Trophoblast cell (in vitro differentiated cells and primary cell): ENCODE measurements at regions not wholly inside any gene's neighbourhood (a gene's known extent, or its start where the extent isn't known, plus 50 kb on each side); places are given as distances from the start of the nearest gene placed in this dataset.

Experiments
- DNase-seq, 2 donors: peaks; one replicate each; pipeline ENCODE4 v3.0.0-alpha.2; 2016
- H2AFZ ChIP-seq: 2 replicates; pipeline ENCODE4 v1.6.1; 2013; ENCODE audit warnings: low read length, moderate library complexity, mild to moderate bottlenecking; ENCODE audit not compliant: insufficient read depth, poor library complexity
- H2AK5ac ChIP-seq: 2 replicates; pipeline ENCODE4 v1.6.1; 2013; ENCODE audit warnings: mild to moderate bottlenecking, low read length
- H2BK120ac ChIP-seq: 2 replicates; pipeline ENCODE4 v1.6.1; 2013; ENCODE audit warnings: low read length, mild to moderate bottlenecking, moderate library complexity; ENCODE audit not compliant: insufficient read depth, poor library complexity
- H2BK12ac ChIP-seq: 2 replicates; pipeline ENCODE4 v1.6.1; 2013; ENCODE audit warnings: mild to moderate bottlenecking, low read length, moderate library complexity
- H2BK5ac ChIP-seq: 2 replicates; pipeline ENCODE4 v1.6.1; 2013; ENCODE audit warnings: low read length, low read depth, moderate library complexity, mild to moderate bottlenecking; ENCODE audit not compliant: poor library complexity
- H3K14ac ChIP-seq: 2 replicates; pipeline ENCODE4 v1.6.1; 2013; ENCODE audit warnings: mild to moderate bottlenecking, low read length
- H3K18ac ChIP-seq: 2 replicates; pipeline ENCODE4 v1.6.1; 2013; ENCODE audit warnings: mild to moderate bottlenecking, low read length
- H3K23ac ChIP-seq: 2 replicates; pipeline ENCODE4 v1.6.1; 2013; ENCODE audit warnings: low read length
- H3K27ac ChIP-seq: 2 replicates; pipeline ENCODE4 v1.5.1; 2013; ENCODE audit warnings: low read depth, mild to moderate bottlenecking, inconsistent platforms, low read length, moderate library complexity
- H3K27me3 ChIP-seq: 2 replicates; pipeline ENCODE4 v1.6.1; 2013; ENCODE audit warnings: inconsistent platforms, mild to moderate bottlenecking, low read length, moderate library complexity; ENCODE audit not compliant: insufficient read depth
- H3K36me3 ChIP-seq, 2 experiments: 1 replicate in 1 of 2; 2 replicates in 1 of 2; pipeline ENCODE4 v1.6.1; 2013; ENCODE audit warnings: low read length in 2 of 2, mild to moderate bottlenecking in 2 of 2, moderate library complexity in 1 of 2; ENCODE audit not compliant: insufficient read depth in 2 of 2, control insufficient read depth in 1 of 2
- H3K4ac ChIP-seq: 2 replicates; pipeline ENCODE4 v1.6.1; 2013; ENCODE audit warnings: low read depth, mild to moderate bottlenecking, low read length, moderate library complexity
- H3K4me1 ChIP-seq, 2 experiments: 1 replicate in 1 of 2; 2 replicates in 1 of 2; pipeline ENCODE4 v1.6.1; 2013; ENCODE audit warnings: low read length in 2 of 2, mild to moderate bottlenecking in 2 of 2, moderate library complexity in 1 of 2; ENCODE audit not compliant: insufficient read depth in 2 of 2, control insufficient read depth in 1 of 2
- H3K4me2 ChIP-seq: 2 replicates; pipeline ENCODE4 v1.6.1; 2013; ENCODE audit warnings: inconsistent platforms, mild to moderate bottlenecking, low read length, moderate library complexity
- H3K4me3 ChIP-seq: 2 replicates; pipeline ENCODE4 v1.5.1; 2013; ENCODE audit warnings: mild to moderate bottlenecking, low read depth, low read length, inconsistent platforms
- H3K79me1 ChIP-seq: one replicate; pipeline ENCODE4 v1.6.1; 2013; ENCODE audit warnings: low read length
- H3K79me2 ChIP-seq: 2 replicates; pipeline ENCODE4 v1.6.1; 2013; ENCODE audit warnings: low read length, mild to moderate bottlenecking; ENCODE audit not compliant: control insufficient read depth, insufficient read depth, poor library complexity
- H3K9ac ChIP-seq: 2 replicates; pipeline ENCODE4 v1.6.1; 2013; ENCODE audit warnings: mild to moderate bottlenecking, low read length
- H3K9me3 ChIP-seq: 2 replicates; pipeline ENCODE4 v1.6.1; 2013; ENCODE audit warnings: low read depth, mild to moderate bottlenecking, control low read depth, inconsistent platforms, low read length; ENCODE audit not compliant: insufficient read depth
- H4K12ac ChIP-seq: 2 replicates; pipeline ENCODE4 v1.6.1; 2013; ENCODE audit warnings: low read depth, mild to moderate bottlenecking, low read length, moderate library complexity
- H4K8ac ChIP-seq: 2 replicates; pipeline ENCODE4 v1.6.1; 2013; ENCODE audit warnings: low read depth, mild to moderate bottlenecking, low read length, moderate library complexity
- H4K91ac ChIP-seq: one replicate; pipeline ENCODE4 v1.6.1; 2013; ENCODE audit warnings: low read depth, mild to moderate bottlenecking, low read length, moderate library complexity
- WGBS: extraction: QIAGEN DNeasy Blood & Tissue Kit; methylation state at CpG from one replicate; pipeline ENCODE4 v1.1.7; 2013; ENCODE audit warnings: missing lambda C conversion rate; ENCODE audit not compliant: insufficient read length, insufficient coverage; ENCODE audit errors: extremely low coverage; 5-methylcytosine and 5-hydroxymethylcytosine counted together

DNA sequence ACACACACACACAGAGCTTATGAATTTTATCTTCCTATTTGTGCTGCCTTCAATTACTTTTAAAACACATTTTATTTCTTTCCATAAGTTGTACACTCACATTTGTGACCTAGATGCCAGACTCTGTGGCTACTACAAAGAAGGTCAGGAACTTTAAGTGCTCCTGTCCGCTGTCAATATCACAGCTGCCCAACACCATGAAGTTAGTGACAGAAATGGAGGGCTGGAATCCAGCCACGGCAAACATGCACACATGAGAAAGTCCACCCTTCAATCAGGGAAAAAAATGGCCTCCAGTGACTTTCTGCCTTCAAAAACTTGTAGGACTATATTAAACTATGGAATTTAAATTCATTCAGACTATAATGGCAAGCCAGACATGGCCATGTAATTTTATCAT lies 334.4 kb upstream of the FSTL5 start:
- H3K36me3 ChIP-seq: no peaks in the 10 kb centered on the region
- no peak for DNase-seq
- no peak overlapping the region for H2BK120ac ChIP-seq
- H4K8ac ChIP-seq: no peak overlapping the region
- H3K27ac ChIP-seq: no peak overlapping the region
- H3K9me3 ChIP-seq: no peaks in the 10 kb centered on the region
- no peak overlapping the region for H3K14ac ChIP-seq
- H2BK5ac ChIP-seq: no peak overlapping the region
- no peak overlapping the region for H3K18ac ChIP-seq
- H4K12ac ChIP-seq: no peak overlapping the region
- no peak overlapping the region for H3K9ac ChIP-seq
- no peak overlapping the region for H3K4me2 ChIP-seq
- H2BK12ac ChIP-seq: no peak overlapping the region
- WGBS: no CpG with 5 or more reads among the region's 2 CpGs
- H3K4me3 ChIP-seq: no peak overlapping the region
- no peak overlapping the region for H2AFZ ChIP-seq
- H3K79me1 ChIP-seq: no peaks in the 10 kb centered on the region
- H3K27me3 ChIP-seq: no peaks in the 10 kb centered on the region
- no peak overlapping the region for H3K23ac ChIP-seq
- no peak overlapping the region for H3K4ac ChIP-seq
- H3K79me2 ChIP-seq: no peaks in the 10 kb centered on the region
- no peaks in the 10 kb centered on the region for H3K4me1 ChIP-seq
- H4K91ac ChIP-seq: no peak overlapping the region
- H2AK5ac ChIP-seq: no peak overlapping the region

DNA sequence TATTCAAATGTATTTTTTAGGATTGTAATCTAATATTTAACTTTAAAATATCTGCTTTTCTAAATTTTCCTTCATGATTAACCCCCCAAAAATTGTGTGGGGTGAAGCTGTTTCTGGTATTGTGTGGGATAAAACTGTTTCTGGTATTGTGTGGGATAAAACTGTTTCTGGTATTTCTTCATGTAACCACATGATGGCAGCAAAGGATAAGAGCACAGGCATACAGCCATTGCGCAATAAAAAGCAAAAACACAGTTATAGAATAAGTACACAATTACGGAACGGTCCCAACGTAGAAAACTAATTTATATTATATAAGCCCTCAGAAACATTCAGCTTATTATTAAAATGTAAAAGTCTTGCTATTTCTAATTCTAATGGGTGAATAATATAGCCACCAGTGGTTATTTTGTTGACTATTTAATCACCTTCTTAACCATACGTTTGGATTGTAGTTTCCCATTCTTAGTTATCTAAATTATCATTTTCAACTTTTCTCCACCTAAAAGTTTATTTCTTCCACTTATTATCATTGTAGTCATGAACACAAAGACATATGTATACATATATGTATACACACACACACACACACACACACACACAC lies 333.9 kb upstream of the FSTL5 start:
- H3K23ac ChIP-seq: no peak overlapping the region
- H3K4ac ChIP-seq: no peak overlapping the region
- H3K14ac ChIP-seq: no peak overlapping the region
- no peak overlapping the region for H3K4me2 ChIP-seq
- no CpG with 5 or more reads among the region's 5 CpGs for WGBS
- H2BK12ac ChIP-seq: no peak overlapping the region
- H2AFZ ChIP-seq: no peak overlapping the region
- H3K4me1 ChIP-seq: no peaks in the 10 kb centered on the region
- no peak overlapping the region for H4K91ac ChIP-seq
- no peak overlapping the region for H3K27ac ChIP-seq
- no peaks in the 10 kb centered on the region for H3K9me3 ChIP-seq
- no peak overlapping the region for H2AK5ac ChIP-seq
- H3K79me2 ChIP-seq: no peaks in the 10 kb centered on the region
- no peaks in the 10 kb centered on the region for H3K79me1 ChIP-seq
- H3K9ac ChIP-seq: no peak overlapping the region
- no peaks in the 10 kb centered on the region for H3K36me3 ChIP-seq
- H2BK120ac ChIP-seq: no peak overlapping the region
- no peak overlapping the region for H4K12ac ChIP-seq
- H3K27me3 ChIP-seq: no peaks in the 10 kb centered on the region
- no peak overlapping the region for H4K8ac ChIP-seq
- H3K18ac ChIP-seq: no peak overlapping the region
- no peak overlapping the region for H2BK5ac ChIP-seq
- DNase-seq: peak in 1 of 2 donors; percentile 75
- H3K4me3 ChIP-seq: no peak overlapping the region

DNA sequence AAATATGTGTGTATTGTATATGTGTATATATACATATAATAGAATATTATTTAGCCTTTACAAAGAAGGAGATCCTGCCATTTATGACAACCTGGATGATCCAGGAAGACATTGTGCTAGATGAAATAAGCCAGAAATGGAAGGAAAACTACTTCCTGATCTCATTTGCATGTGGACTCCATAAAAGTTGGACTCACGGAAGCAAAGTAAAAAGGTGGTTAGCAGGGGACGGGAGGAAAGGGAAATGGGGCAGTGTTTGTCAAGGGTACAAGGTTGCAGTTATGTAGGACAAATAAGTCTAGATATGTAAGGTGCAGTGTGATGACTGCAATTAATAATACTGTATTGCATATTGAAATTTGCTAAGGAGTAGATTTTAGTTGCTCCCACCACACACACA lies 331.1 kb upstream of the FSTL5 start:
- H3K27me3 ChIP-seq: no peaks in the 10 kb centered on the region
- no peak overlapping the region for H4K12ac ChIP-seq
- H4K8ac ChIP-seq: no peak overlapping the region
- H3K4me3 ChIP-seq: no peak overlapping the region
- H3K79me2 ChIP-seq: no peaks in the 10 kb centered on the region
- H3K9me3 ChIP-seq: no peaks in the 10 kb centered on the region
- H3K36me3 ChIP-seq: no peaks in the 10 kb centered on the region
- no peak overlapping the region for H3K27ac ChIP-seq
- no peak overlapping the region for H4K91ac ChIP-seq
- H3K4me2 ChIP-seq: no peak overlapping the region
- H2AFZ ChIP-seq: no peak overlapping the region
- no peak overlapping the region for H3K4ac ChIP-seq
- no peaks in the 10 kb centered on the region for H3K4me1 ChIP-seq
- H2BK120ac ChIP-seq: no peak overlapping the region
- H3K23ac ChIP-seq: no peak overlapping the region
- no CpG with 5 or more reads among the region's 2 CpGs for WGBS
- DNase-seq: no peak
- no peak overlapping the region for H2BK12ac ChIP-seq
- no peak overlapping the region for H2AK5ac ChIP-seq
- H3K9ac ChIP-seq: no peak overlapping the region
- no peak overlapping the region for H2BK5ac ChIP-seq
- no peaks in the 10 kb centered on the region for H3K79me1 ChIP-seq
- H3K18ac ChIP-seq: no peak overlapping the region
- H3K14ac ChIP-seq: no peak overlapping the region

DNA sequence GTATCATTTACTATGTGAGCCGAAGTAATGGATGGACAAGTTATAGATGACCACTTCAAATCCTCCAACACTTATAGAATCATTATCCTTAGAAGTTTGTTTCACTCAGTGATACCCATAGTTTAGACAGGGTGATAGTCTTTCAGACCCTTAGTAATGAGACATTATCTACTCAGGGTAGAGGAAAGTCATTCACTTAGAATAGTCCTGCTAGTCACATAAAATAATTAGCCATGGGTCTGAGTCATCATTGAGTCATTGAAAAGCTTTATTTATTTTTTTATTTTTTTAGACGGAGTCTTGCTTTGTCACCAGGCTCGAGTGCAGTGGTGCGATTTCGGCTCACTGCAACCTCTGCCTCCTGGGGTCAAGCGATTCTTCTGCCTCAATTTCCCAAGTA lies 321.7 kb upstream of the FSTL5 start:
- Histone ChIP-seq H2BK120ac (no peak overlapping the region), H3K23ac (no peak overlapping the region)
- no CpG with 5 or more reads among the region's 6 CpGs for WGBS

More for the DNA sequence above, 321.7 kb upstream of the FSTL5 start:
- Histone ChIP-seq H3K9ac (no peak overlapping the region), H3K18ac (no peak overlapping the region), H3K14ac (no peak overlapping the region), H3K4me2 (no peak overlapping the region), H3K36me3 (no peaks in the 10 kb centered on the region), H4K8ac (no peak overlapping the region), H2AFZ (no peak overlapping the region), H4K91ac (no peak overlapping the region), H3K79me1 (no peaks in the 10 kb centered on the region), H3K4me1 (no peaks in the 10 kb centered on the region), H2BK5ac (no peak overlapping the region), H3K4me3 (no peak overlapping the region), H3K27me3 (no peaks in the 10 kb centered on the region), H3K27ac (no peak overlapping the region), H3K9me3 (no peaks in the 10 kb centered on the region), H4K12ac (no peak overlapping the region), H3K79me2 (no peaks in the 10 kb centered on the region), H2BK12ac (no peak overlapping the region), H3K4ac (no peak overlapping the region), H2AK5ac (no peak overlapping the region)
- no peak for DNase-seq
